ENCODE measurements at regions not wholly inside any gene's neighbourhood (a gene's known extent, or its start where the extent isn't known, plus 50 kb on each side); places are given as distances from the start of the nearest gene placed in this dataset.

- no peak for TF ChIP-seq EZH2 (IDR thresholded peaks at IDR 0.05; ENCODE audit: insufficient read depth, low read length)
- TF ChIP-seq CTCF (IDR thresholded peaks at IDR 0.05; ENCODE audit: insufficient read depth, low read depth, low read length) = no peak
Observed at GRCh38 chr18:41765460-41765859, 189.6 kb upstream of the PIK3C3 start.
